ENCODE measurements at regions not wholly inside any gene's neighbourhood (a gene's known extent, or its start where the extent isn't known, plus 50 kb on each side); places are given as distances from the start of the nearest gene placed in this dataset.

GRCh38 chr18:13999231-13999630 lies 83.9 kb upstream of the MC2R start:
- Mint-ChIP-seq H3K27ac (no peak overlapping the region), H3K36me3 (no peaks in the 10 kb centered on the region), H3K4me1 (peaks cover 0 to 2% (median 0%) of the 10 kb centered on the region in 7 donors), H3K27me3 (no peaks in the 10 kb centered on the region), H3K4me3 (no peak overlapping the region), H3K9me3 (peaks cover 0 to 7% (median 0%) of the 10 kb centered on the region in 11 donors)
- Histone ChIP-seq H3K36me3 (ENCODE audit: control insufficient read depth in 2 of 3, insufficient read depth in 3 of 3, low read length in 3 of 3) (no peaks in the 10 kb centered on the region), H3K27me3 (ENCODE audit: control insufficient read depth in 2 of 2, insufficient read depth in 2 of 2, low read length in 2 of 2) (no peaks in the 10 kb centered on the region), H3K9me3 (ENCODE audit: control insufficient read depth in 2 of 3, low read length in 3 of 3) (no peaks in the 10 kb centered on the region), H3K4me3 (ENCODE audit: low read length) (no peak overlapping the region), H3K4me1 (ENCODE audit: control insufficient read depth in 2 of 2, insufficient read depth in 2 of 2, low read length in 2 of 2) (no peaks in the 10 kb centered on the region), H3K27ac (ENCODE audit: low read depth, low read length) (no peak overlapping the region)
- DNase-seq (no peak), ATAC-seq (no peak)
- ChIA-PET POLR2A (no interaction called here), CTCF (no interaction called here)
- intact Hi-C loops (cut with micrococcal nuclease) = no loop called here

- H3K27me3 Mint-ChIP-seq = no peaks in the 10 kb centered on the region
- intact Hi-C loops (cut with micrococcal nuclease) = no loop called here
- peaks cover 0 to 2% (median 0%) of the 10 kb centered on the region in 7 donors for H3K4me1 Mint-ChIP-seq
- peaks cover 0 to 7% (median 0%) of the 10 kb centered on the region in 11 donors for H3K9me3 Mint-ChIP-seq
- no peaks in the 10 kb centered on the region for H3K36me3 Mint-ChIP-seq
- H3K27me3 ChIP-seq (ENCODE audit: control insufficient read depth in 2 of 2, insufficient read depth in 2 of 2, low read length in 2 of 2) = no peaks in the 10 kb centered on the region
- POLR2A ChIA-PET = no interaction called here
- H3K4me1 ChIP-seq (ENCODE audit: control insufficient read depth in 2 of 2, insufficient read depth in 2 of 2, low read length in 2 of 2) = no peaks in the 10 kb centered on the region
- no peak overlapping the region for H3K4me3 ChIP-seq (ENCODE audit: low read length)
- no peak for DNase-seq
- no peaks in the 10 kb centered on the region for H3K9me3 ChIP-seq (ENCODE audit: control insufficient read depth in 2 of 3, low read length in 3 of 3)
- no peak overlapping the region for H3K27ac ChIP-seq (ENCODE audit: low read depth, low read length)
- no peak for ATAC-seq
- no peak overlapping the region for H3K27ac Mint-ChIP-seq
- no peak overlapping the region for H3K4me3 Mint-ChIP-seq
- CTCF ChIA-PET = no interaction called here
- no peaks in the 10 kb centered on the region for H3K36me3 ChIP-seq (ENCODE audit: control insufficient read depth in 2 of 3, insufficient read depth in 3 of 3, low read length in 3 of 3)
These were observed 83.2 kb upstream of the MC2R start for GRCh38 chr18:13998571-13998970.

GRCh38 chr18:13993730-13994129 lies 78.4 kb upstream of the MC2R start:
- no peaks in the 10 kb centered on the region for H3K36me3 Mint-ChIP-seq
- Histone ChIP-seq H3K27me3 (ENCODE audit: control insufficient read depth in 2 of 2, insufficient read depth in 2 of 2, low read length in 2 of 2) (no peaks in the 10 kb centered on the region), H3K4me3 (ENCODE audit: low read length) (no peak overlapping the region), H3K27ac (ENCODE audit: low read depth, low read length) (no peak overlapping the region), H3K4me1 (ENCODE audit: control insufficient read depth in 2 of 2, insufficient read depth in 2 of 2, low read length in 2 of 2) (no peaks in the 10 kb centered on the region), H3K36me3 (ENCODE audit: control insufficient read depth in 2 of 3, insufficient read depth in 3 of 3, low read length in 3 of 3) (no peaks in the 10 kb centered on the region), H3K9me3 (ENCODE audit: control insufficient read depth in 2 of 3, low read length in 3 of 3) (peaks cover 0 to 3% (median 0%) of the 10 kb centered on the region in 3 experiments)
- CTCF ChIA-PET = no interaction called here
- no peaks in the 10 kb centered on the region for H3K4me1 Mint-ChIP-seq
- POLR2A ChIA-PET = no interaction called here
- peaks cover 0 to 9% (median 0%) of the 10 kb centered on the region in 11 donors for H3K9me3 Mint-ChIP-seq
- H3K4me3 Mint-ChIP-seq = no peak overlapping the region
- no peak for DNase-seq
- intact Hi-C loops (cut with micrococcal nuclease) = no loop called here
- ATAC-seq = no peak
- H3K27ac Mint-ChIP-seq = no peak overlapping the region
- no peaks in the 10 kb centered on the region for H3K27me3 Mint-ChIP-seq

GRCh38 chr18:13992826-13993540 lies 77.6 kb upstream of the MC2R start:
- Histone ChIP-seq H3K36me3 (ENCODE audit: control insufficient read depth in 2 of 3, insufficient read depth in 3 of 3, low read length in 3 of 3) (no peaks in the 10 kb centered on the region), H3K9me3 (ENCODE audit: control insufficient read depth in 2 of 3, low read length in 3 of 3) (peaks cover 0 to 3% (median 0%) of the 10 kb centered on the region in 3 experiments), H3K27me3 (ENCODE audit: control insufficient read depth in 2 of 2, insufficient read depth in 2 of 2, low read length in 2 of 2) (no peaks in the 10 kb centered on the region), H3K4me3 (ENCODE audit: low read length) (no peak overlapping the region), H3K27ac (ENCODE audit: low read depth, low read length) (no peak overlapping the region), H3K4me1 (ENCODE audit: control insufficient read depth in 2 of 2, insufficient read depth in 2 of 2, low read length in 2 of 2) (no peaks in the 10 kb centered on the region)
- intact Hi-C loops (cut with micrococcal nuclease) = no loop called here
- Mint-ChIP-seq H3K27ac (no peak overlapping the region), H3K9me3 (peaks cover 0 to 6% (median 0%) of the 10 kb centered on the region in 11 donors), H3K4me3 (no peak overlapping the region), H3K36me3 (no peaks in the 10 kb centered on the region), H3K4me1 (no peaks in the 10 kb centered on the region), H3K27me3 (peaks cover 0 to 6% (median 0%) of the 10 kb centered on the region in 5 donors)
- CTCF ChIA-PET = no interaction called here
- DNase-seq (no peak), ATAC-seq (no peak)
- POLR2A ChIA-PET = no interaction called here

- no peaks in the 10 kb centered on the region for H3K36me3 Mint-ChIP-seq
- Histone ChIP-seq H3K9me3 (ENCODE audit: control insufficient read depth in 2 of 3, low read length in 3 of 3) (peaks cover 0 to 3% (median 0%) of the 10 kb centered on the region in 3 experiments), H3K4me1 (ENCODE audit: control insufficient read depth in 2 of 2, insufficient read depth in 2 of 2, low read length in 2 of 2) (no peaks in the 10 kb centered on the region), H3K36me3 (ENCODE audit: control insufficient read depth in 2 of 3, insufficient read depth in 3 of 3, low read length in 3 of 3) (no peaks in the 10 kb centered on the region), H3K27ac (ENCODE audit: low read depth, low read length) (no peak overlapping the region), H3K27me3 (ENCODE audit: control insufficient read depth in 2 of 2, insufficient read depth in 2 of 2, low read length in 2 of 2) (no peaks in the 10 kb centered on the region), H3K4me3 (ENCODE audit: low read length) (no peak overlapping the region)
- intact Hi-C loops (cut with micrococcal nuclease) = no loop called here
- peaks cover 0 to 24% (median 9%) of the 10 kb centered on the region in 5 donors for H3K27me3 Mint-ChIP-seq
- POLR2A ChIA-PET = no interaction called here
- CTCF ChIA-PET = no interaction called here
- no peaks in the 10 kb centered on the region for H3K4me1 Mint-ChIP-seq
- H3K4me3 Mint-ChIP-seq = no peak overlapping the region
- H3K27ac Mint-ChIP-seq = no peak overlapping the region
- ATAC-seq (no peak), DNase-seq (no peak)
- H3K9me3 Mint-ChIP-seq = peaks cover 0 to 9% (median 2%) of the 10 kb centered on the region in 11 donors
These were observed 73.9 kb upstream of the MC2R start for GRCh38 chr18:13989199-13989598.

- H3K36me3 ChIP-seq (ENCODE audit: control insufficient read depth in 2 of 3, insufficient read depth in 3 of 3, low read length in 3 of 3) = no peaks in the 10 kb centered on the region
- H3K27me3 ChIP-seq (ENCODE audit: control insufficient read depth in 2 of 2, insufficient read depth in 2 of 2, low read length in 2 of 2) = no peaks in the 10 kb centered on the region
- CTCF ChIA-PET = no interaction called here
- H3K4me3 ChIP-seq (ENCODE audit: low read length) = no peak overlapping the region
- POLR2A ChIA-PET = no interaction called here
- peaks cover 0 to 10% (median 2%) of the 10 kb centered on the region in 11 donors for H3K9me3 Mint-ChIP-seq
- H3K4me1 Mint-ChIP-seq = no peaks in the 10 kb centered on the region
- H3K4me3 Mint-ChIP-seq = no peak overlapping the region
- H3K27ac Mint-ChIP-seq = no peak overlapping the region
- intact Hi-C loops (cut with micrococcal nuclease) = no loop called here
- H3K4me1 ChIP-seq (ENCODE audit: control insufficient read depth in 2 of 2, insufficient read depth in 2 of 2, low read length in 2 of 2) = no peaks in the 10 kb centered on the region
- DNase-seq = no peak
- H3K27ac ChIP-seq (ENCODE audit: low read depth, low read length) = no peak overlapping the region
- ATAC-seq = no peak
- H3K27me3 Mint-ChIP-seq = peaks cover 0 to 33% (median 22%) of the 10 kb centered on the region in 5 donors
- peaks cover 0 to 3% (median 0%) of the 10 kb centered on the region in 3 experiments for H3K9me3 ChIP-seq (ENCODE audit: control insufficient read depth in 2 of 3, low read length in 3 of 3)
- no peaks in the 10 kb centered on the region for H3K36me3 Mint-ChIP-seq
These were observed 72.6 kb upstream of the MC2R start for GRCh38 chr18:13987956-13988355.

DNA sequence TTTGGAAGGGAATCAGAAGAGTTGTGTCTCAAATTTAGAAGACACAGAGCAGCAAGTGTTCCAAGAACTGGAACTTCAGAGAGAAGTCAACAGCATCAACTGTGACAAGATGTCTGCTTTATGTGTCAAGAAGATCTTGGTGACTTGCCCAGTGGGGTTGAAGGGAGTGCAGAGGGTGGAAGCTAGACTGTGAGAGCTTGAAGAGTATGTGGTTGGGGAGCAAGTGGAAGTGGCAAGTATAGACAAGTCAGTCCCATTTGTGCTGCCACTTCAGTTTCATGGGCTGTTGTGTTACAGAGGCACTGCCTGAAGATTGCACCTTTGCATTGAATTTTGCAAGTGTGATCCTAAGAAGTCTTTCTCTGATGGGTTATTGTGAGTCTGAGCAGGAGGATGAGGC lies 68.7 kb upstream of the MC2R start:
- Mint-ChIP-seq H3K27ac (no peak overlapping the region), H3K27me3 (peaks cover 0 to 46% (median 28%) of the 10 kb centered on the region in 5 donors), H3K9me3 (peaks cover 0 to 18% (median 4%) of the 10 kb centered on the region in 11 donors), H3K4me1 (no peaks in the 10 kb centered on the region), H3K36me3 (no peaks in the 10 kb centered on the region), H3K4me3 (no peak overlapping the region)
- intact Hi-C loops (cut with micrococcal nuclease) = no loop called here
- ChIA-PET CTCF (no interaction called here), POLR2A (no interaction called here)
- no peak for ATAC-seq
- Histone ChIP-seq H3K36me3 (ENCODE audit: control insufficient read depth in 2 of 3, insufficient read depth in 3 of 3, low read length in 3 of 3) (no peaks in the 10 kb centered on the region), H3K27ac (ENCODE audit: low read depth, low read length) (no peak overlapping the region), H3K9me3 (ENCODE audit: control insufficient read depth in 2 of 3, low read length in 3 of 3) (no peaks in the 10 kb centered on the region), H3K4me3 (ENCODE audit: low read length) (no peak overlapping the region), H3K27me3 (ENCODE audit: control insufficient read depth in 2 of 2, insufficient read depth in 2 of 2, low read length in 2 of 2) (no peaks in the 10 kb centered on the region), H3K4me1 (ENCODE audit: control insufficient read depth in 2 of 2, insufficient read depth in 2 of 2, low read length in 2 of 2) (no peaks in the 10 kb centered on the region)
- no peak for DNase-seq

Data from naive thymus-derived CD4-positive, alpha-beta T cell (primary cell).